HS-5 (cell line): ENCODE measurements at regions not wholly inside any gene's neighbourhood (a gene's known extent, or its start where the extent isn't known, plus 50 kb on each side); places are given as distances from the start of the nearest gene placed in this dataset.
"Not testable (repeated sequence)": the region's sequence is repeated elsewhere in the genome, so short reads cannot be mapped to it uniquely, and the experiment has no call there.

Experiments used
- DNase-seq: peaks from one replicate; pipeline ENCODE4 v3.0.0-alpha.2; 2012; ENCODE audit warnings: low read depth

DNA sequence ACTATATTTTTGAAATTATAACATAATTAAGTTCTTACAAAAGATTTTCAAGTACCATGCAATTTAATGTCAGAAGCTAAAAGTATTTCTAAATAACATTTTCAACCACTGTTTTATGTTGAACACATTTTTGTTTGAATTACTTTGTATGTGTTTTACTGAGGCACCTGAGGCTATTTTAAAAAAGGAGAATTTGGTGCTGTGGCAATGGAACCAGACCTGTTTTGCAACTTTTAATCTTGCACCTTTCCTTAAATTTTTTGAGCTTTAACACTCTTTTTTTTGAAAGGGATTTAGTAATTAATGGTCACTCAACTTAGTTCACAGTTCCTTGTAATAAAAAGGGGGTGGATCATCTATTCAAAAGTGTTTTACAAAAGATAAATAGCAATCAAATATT, 561.6 kb downstream of the ZBBX start:
- no peak for DNase-seq

DNA sequence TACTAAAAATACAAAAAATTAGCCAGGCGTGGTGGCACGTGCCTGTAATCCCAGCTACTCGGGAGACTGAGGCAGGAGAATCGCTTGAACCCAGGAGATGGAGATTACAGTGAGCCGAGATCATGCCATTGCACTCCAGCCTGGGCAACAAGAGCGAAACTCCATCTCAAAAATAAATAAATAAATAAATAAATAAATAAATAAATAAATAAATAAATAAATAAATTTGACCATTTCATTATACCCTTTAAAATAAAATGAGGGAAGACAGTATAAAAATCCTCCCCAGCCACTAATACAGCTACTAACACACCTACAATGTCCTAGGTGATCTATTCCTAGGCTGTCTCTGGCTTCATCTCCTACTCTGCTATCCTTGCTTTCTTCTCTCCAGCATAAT, 562.8 kb downstream of the ZBBX start:
- DNase-seq, result not testable (repeated sequence)

DNA sequence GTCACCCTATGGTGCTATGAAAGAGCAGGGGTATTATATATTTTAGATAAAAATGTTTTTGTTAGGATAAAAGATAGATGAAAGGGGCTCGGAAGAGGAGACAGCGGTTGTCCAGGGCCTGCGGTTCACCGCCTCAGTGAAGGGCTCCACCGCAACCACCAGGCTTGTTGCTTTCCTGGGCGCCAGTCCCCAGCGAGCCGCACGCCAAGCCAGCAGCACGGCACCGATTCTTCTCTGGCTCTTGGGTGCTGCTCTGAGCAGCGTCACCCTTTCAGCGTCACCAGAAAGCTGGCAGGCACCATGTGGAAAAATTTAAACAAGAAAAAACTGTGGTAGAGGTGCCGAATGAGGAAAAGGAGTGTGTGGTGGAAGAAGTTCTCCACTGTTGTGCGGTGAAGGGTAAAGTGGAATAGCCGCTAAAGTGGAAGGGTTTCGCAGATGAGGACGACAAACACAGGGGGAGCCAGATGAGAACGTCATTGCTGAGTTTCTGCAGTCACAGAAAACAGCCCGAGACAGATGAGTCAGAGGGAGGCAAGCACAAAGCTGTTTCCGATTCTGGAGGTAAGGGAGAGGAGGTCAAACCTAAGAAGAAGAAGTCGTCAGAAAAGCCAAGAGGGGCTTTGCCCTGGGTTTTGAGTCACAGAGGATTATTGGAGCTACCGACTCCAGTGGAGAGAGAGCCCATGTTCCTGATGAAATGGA, 569.2 kb downstream of the ZBBX start:
- no peak for DNase-seq

DNA sequence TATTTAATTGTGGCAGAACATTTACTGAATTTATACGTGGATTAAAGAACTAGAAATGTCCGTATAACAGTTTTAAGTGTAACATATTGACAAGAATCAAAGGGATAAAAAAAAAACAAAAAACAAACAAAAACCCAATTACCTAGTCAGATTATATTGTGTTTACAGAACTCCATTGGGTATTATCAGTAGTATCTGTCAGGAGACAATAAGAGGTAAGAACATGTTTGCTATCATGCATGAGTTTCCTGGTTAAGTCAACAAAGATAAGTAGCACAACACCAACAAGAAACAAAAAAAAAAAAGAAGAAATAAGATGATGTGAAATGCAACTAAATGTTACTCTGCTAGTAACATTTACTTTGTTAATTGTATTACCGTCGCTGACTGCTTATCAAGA, 570.6 kb downstream of the ZBBX start:
- no peak for DNase-seq

DNA sequence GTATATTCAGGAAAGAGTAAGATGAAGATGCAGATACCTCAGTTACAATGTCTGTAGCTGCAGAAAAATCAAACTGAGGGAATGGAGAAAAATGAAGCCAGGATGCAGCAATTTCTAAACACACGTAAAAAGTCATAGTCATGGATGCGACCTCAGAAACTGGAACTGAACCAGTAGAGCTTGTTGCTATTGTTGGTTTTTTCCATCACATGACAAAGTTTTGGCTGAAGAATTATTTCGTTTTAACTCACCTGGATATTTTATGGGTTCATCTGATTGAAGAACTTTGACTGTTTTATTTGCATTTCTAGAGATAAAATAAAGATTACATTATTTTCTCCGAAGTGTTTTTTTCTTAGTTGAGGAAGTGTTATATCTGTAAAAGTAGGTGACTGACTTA, 591.2 kb downstream of the ZBBX start:
- no peak for DNase-seq

DNA sequence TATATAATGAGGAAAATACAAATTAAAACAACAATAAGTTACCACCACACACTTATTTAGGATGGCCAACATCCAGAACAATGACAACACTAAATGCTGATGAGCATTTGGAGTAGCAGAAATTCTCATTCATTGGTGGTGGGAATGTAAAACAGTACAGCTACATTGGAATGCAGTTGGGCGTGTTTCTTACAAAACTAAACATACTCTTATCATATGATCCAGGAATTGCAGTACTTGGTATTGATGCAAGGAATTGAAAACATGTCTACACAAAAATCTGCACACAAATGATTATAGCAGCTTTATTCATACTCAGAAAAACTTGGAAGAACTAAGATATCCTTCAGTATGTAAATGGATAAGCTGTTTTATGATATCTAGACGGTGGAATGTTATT, 594.2 kb downstream of the ZBBX start:
- no peak for DNase-seq

DNA sequence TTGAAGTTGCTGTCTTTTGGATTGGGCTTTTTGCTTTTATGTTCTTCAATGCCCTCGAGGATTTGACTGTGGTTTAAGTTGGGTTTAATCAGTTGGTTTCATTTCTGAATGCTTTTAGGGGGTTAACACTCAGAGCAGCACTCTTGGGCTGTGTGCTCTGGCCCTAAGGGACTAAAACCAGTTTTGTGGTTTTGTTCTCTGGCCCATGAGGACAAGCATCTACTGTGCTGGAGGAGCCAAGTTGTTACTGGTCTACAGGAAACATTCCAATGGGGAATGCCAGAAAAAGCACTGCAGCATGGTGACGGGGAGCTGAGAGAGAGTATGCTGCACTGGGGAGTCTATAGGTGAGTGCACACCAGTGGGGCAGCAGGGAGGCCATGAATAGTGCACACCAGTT, 596.9 kb downstream of the ZBBX start:
- no peak for DNase-seq

DNA sequence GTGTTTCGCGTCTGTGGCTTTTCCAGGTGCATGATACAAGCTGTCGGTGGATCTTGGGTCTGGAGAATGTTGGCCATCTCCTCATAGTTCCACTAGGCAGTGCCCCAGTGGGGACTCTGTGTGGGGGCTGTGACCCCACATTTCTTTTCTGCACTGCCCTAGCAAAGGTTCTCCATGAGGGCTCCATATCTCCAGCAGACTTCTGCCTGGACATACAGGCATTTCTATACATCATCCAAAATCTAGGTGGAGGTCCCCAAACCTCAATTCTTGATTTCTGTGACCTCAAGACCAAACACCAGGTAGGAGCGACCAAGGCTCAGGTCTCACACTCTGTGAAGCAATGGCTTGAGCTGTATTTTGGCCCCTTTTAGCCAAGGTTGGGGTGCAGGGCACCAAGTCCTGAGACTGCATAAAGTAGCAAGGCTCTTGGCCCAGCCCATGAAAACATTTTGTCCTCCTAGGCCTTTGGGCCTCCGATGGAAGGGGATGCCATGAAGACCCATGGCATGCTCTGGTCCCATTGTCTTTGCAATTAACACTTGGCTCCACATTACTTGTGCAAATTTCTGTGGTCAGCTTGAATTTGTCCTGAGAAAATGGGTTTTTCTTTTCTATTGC, 615.3 kb downstream of the ZBBX start:
- DNase-seq, result no peak

DNA sequence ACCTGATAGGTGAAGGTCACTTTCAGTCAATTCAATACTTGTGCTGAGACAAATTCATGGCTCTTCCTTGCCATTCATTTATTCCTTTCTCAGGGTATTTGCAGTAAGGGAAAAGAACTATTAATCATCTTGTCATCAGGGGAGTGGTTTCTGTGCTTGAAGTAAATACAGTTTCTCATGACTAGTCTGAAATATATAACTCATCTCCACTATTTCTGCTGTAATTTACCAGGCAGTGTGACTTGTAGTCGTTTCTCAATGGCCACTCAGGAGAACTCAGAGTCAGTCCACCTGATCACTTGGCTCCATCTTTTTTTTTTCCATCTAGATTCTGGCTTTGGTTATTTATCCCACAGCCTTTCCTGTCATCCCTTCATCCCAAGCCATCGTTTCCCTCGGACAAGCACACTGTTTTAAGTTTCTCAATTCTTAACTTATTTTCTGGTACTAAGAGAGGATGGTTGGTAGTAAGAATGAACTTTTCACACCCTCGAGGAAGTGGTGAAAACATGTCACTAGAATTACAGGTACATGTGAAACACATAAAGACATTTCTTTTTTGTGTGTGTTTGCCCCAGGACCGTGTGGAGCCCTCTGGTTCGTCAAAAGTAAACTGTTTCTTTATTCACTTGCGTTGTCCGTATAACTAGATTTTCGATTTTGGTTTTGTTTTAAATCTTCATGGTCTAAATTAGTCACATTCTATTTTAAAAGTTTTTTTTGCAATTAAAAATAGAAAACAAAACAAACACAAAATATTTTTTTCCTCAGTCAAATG, 620.2 kb downstream of the ZBBX start:
- DNase-seq, result no peak

DNA sequence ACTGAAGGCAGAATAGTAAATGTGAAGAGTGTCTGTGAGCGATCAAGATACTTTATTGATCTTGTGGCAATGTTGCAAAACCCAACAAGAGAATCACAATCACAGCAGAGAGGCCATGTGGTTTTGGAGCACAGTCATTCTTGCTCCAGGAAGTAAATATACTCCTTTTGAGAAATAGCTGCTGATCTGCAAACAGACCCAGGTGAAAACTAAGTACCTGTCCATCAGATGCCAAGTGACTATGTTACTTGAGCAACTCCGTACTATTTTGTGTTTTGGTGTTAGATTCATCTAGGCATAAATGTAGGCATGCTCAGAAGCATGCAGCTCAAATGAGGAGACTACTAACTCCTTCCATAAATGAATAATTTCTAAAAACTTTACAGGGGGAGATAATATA, 627.9 kb downstream of the ZBBX start:
- DNase-seq, result no peak

DNA sequence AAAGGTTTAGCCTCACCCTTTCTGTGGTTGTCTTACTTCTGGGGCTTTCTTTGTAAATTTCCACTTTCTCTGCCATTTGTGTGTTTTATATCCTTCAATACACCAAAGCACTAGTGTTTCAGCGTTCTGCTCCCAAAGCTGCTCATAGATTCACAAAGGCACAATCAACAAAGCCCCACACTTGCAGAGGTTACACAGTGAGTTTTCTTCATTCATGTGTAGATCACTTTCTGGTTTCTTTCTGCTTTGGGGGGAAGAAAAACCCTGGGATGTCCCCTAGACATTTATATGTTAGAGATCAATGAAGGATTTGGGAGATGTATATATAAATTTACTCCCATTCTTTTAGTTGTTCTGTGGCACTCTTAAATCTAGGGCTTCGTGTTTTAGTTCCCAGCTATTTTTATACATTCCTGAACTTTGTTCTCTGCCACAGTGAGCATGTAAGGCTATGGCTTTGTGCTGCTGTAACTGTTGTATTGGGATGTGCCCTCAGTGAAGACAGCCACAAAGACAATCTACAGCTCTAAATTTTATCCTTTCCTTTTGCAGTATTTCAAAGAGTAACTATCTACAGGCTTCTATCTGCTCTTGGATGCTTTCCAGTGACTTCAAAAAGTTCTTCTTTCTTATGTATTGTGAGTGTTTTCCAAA, 636.5 kb downstream of the ZBBX start:
- no peak for DNase-seq

DNA sequence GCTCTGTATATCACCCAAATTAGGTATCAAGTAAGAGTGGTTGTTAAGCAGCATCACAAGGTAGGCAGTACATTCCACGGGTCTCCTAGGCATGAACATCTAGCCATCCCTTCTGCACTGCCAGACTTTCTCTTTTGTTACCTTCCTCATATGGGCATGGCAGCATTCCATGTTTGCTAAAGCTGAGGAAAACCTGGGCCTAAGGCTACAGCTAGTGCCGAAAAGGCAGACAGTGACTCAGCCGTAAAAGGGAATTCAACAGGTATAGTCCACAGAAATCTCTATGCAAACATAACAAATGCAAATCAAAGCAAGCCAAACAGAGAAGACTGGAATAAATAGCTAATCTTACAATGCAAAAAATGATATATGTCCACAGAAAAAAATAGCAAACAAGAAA, 645.4 kb downstream of the ZBBX start:
- DNase-seq, result no peak

DNA sequence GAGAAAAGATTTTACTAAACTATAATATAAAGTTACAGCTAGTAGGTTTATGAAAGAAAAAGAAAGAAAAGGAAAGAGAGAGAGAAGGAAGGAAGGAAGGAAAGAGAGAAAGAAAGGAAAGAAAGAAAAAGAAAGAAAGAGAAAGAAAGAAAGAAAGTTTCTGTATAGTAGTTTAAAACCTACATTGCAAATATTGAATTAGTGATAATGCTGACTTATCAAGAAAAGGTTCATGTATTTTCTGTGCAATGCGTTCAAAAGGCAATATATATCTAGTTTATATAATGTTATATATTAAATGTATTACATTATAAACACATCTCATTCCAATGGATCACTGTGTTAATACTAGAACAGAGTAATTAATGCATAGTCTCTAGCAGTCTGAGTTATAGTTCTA, 648.4 kb downstream of the ZBBX start:
- DNase-seq, result no peak

DNA sequence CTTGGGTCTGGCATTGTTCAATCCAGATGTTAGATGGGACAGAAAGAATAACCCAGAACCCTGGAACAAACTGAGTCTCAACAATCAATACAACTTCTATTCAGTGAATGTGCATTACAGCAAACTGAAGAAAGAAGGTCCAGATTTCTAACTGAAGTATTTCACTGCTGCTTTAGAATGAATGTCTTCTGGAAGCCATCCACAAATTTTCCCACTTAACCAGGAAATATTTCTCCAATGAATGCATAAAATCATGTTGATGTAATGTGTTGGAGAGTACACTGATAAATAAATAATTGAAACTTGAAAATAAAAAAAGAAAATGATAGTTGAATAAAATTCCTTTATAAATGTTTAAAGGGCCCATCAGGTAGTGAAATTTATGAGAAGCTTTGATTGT, 658.6 kb downstream of the ZBBX start:
- DNase-seq, result no peak

DNA sequence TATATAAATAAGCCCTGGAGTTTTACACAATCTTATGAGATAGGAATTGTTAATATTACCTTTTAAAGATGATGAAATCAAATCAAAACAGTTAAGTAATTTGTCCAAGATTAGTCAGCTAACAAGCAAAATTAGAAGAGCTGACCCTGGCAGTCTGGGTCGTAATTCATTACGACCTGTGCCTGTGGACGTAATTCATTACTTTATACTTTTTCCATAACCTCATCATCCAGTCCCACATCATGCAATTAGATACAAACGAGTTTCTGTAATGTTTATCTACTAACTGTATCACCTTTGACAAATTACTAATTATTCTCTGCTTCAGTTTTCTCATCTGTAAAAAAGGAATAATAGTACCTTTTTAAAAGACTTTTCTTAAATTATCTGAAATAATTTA, 665.9 kb downstream of the ZBBX start:
- DNase-seq, result no peak

DNA sequence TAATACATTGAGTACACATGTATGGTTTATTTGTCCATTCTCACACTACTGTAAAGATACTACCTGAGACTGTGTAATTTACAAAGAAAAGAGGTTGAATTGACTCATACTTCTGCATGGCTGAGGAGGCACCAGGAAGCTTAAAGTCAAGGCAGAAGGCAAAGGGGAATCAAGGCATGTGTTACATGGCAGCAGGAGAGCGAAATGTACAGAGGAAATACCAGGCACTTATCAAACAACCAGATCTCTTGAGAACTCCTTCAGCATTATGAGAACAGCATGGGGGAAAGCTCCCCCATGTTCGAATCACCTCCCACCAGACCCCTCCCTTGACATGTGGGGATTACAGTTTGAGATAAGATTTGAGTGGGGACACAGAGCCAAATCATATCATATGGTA, 666.3 kb downstream of the ZBBX start:
- no peak for DNase-seq

DNA sequence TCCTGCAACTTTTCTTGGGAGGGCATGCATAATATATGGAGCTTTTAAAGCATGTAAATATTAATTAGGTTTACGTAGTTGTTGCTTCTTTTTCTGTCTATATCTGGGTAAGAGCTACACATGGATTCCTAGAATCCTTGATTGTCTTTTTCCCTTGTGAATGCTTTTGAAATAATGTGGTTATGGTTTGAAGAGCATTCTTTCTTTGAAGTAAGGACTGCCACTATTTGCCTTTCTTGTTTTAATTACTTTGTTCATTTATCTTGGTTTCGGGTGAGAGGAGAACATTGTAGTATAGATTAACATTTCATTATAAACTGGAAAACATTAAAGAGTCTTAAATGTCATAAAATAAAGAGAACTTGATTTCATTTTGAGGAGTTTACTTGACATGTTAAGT, 674.0 kb downstream of the ZBBX start:
- DNase-seq, result no peak

DNA sequence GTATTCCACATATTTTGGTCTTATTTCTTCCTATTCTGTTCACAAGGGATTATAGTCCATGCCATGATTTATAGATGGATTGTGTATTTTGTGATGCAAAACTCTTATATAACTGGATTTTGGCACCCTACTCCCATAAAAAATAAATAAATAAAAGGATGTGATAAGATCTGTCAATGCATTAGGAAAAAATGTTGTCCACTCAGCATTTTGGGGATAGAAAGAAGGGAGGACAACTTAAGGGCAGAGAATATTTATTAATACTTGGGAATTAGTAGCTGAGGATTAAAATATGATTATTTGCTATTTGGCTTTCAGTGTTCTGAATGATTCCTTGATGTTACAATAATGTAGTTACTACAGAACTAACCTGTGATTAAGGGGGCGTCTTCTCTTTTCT, 682.6 kb downstream of the ZBBX start:
- no peak for DNase-seq

DNA sequence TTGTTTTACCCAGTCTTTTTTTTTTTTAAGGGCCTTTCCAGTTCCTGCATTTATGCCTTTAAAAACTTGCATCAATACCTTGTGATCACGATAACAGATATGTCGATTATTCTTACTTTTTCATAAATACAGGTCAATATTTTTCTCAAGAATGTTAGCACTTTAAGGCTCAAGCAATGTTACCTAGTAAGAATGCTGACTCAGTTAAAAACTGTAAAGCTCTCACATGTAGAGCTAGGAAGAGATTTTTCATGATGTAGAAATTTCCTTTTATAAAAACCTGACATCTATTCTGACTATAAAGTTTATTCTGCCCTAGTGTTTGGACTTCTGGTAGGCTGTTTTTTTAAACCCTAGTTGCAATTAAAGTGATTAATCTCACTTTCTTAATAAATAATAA, 684.0 kb downstream of the ZBBX start:
- no peak for DNase-seq

DNA sequence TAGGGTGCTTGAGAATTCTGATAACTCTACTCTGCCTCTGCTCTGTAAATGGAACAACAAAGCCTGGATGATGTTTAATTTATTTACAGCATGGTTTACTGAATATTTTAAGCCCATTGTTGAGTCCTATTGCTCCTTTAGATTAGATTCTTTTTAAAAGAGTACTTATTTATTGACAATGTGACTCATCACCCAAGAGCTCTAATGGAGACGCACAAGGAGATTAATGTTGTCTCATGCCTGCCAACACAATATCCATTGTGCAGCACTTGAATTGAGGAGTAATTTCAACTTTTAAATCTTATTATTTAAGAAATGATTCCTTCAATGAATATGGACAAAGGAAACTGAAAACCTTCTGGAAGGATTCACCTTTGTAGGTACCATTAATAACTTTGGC, 691.4 kb downstream of the ZBBX start:
- no peak for DNase-seq

DNA sequence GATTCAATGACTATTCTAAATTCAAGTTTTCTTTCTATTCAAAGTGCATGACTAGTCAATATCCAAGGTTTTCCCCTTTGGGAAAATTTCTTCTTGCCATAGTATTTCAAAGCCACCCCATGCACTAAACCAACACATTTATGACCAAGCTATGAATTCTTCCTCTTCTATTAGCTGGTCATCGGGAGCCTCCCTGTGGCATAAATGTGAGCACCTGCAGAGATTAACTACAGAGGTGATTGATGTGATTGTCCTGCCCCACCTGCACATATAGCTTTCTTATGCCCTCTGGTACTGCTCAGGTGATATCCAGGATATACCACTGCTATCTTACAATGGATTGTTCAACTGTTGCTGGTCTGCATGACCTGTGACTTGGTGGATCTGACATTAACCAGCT, 694.9 kb downstream of the ZBBX start:
- DNase-seq, result no peak

DNA sequence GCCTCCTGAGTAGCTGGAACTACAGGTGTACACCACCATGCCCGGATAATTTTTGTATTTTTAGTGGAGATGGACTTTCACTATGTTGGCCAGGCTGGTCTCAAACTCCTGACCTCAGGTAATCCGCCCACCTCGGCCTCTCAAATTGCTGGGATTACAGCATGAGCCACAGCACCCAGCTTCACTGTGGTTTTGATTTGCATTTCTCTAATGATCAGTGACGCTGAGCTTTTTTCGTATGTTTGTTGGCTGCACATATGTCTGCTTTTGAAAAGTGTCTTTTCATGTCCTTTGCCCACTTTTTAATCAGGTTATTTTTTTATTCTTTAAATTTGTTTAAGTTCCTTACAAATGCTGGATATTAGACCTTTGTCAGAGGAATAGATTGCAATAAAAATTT, 696.0 kb downstream of the ZBBX start:
- DNase-seq, result not testable (repeated sequence)

DNA sequence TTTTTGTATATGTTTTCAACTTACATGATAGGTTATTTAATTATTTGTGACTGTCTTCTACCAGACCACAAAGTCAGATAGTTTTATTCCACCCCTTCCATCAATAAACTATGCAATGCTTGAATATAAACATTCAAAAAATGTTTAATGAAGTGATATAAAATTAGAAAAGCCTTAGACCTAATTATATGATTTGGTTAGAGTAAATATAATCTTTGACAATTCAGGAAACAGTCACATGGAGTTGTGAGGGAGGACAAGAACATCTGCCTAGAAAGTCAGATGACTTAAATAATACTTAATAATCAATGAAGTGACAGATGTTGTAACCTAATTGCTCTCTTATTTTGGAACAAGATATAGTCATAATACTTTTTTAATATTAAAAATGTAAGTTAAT, 710.3 kb downstream of the ZBBX start:
- DNase-seq, result no peak
